NB4 (cell line): ENCODE measurements at regions not wholly inside any gene's neighbourhood (a gene's known extent, or its start where the extent isn't known, plus 50 kb on each side); places are given as distances from the start of the nearest gene placed in this dataset.

Experiments
- MYC ChIP-seq: IDR thresholded peaks from 2 replicates; pipeline ENCODE4 v1.6.1; 2011; ENCODE audit warnings: low read depth, low read length
- POLR2A ChIP-seq: IDR thresholded peaks from 2 replicates; pipeline ENCODE4 v1.6.1; 2011; ENCODE audit warnings: mild to moderate bottlenecking; ENCODE audit not compliant: insufficient read length; ENCODE audit errors: extremely low read depth
- TF ChIP-seq, protein P1 (sequence below): IDR thresholded peaks from one replicate; pipeline ENCODE4 v1.5.1; 2012; ENCODE audit warnings: low read depth, low read length
- TF ChIP-seq, protein P2 (sequence below): IDR thresholded peaks from 2 replicates; pipeline ENCODE4 v1.6.1; 2011; ENCODE audit warnings: low read depth, low read length

DNA sequence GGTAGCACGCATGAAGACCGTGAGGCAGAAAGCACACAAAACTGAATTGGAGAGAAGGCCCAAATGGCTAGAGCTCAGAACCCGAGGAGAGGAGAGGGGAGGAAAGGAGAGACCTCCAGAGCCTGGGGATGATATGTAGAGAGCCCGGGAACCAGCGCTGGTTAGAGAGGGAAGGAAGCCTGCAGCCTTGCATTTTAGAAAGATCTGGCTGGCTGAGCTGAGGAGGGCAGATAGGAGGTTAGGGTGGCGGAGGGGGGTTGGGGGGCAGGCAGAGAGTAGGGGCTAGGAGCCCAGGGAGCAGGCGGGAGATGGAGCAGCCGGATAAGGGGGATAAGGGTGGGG is 127.2 kb downstream of the C9orf50 start:
- TF ChIP-seq, protein P1, sequence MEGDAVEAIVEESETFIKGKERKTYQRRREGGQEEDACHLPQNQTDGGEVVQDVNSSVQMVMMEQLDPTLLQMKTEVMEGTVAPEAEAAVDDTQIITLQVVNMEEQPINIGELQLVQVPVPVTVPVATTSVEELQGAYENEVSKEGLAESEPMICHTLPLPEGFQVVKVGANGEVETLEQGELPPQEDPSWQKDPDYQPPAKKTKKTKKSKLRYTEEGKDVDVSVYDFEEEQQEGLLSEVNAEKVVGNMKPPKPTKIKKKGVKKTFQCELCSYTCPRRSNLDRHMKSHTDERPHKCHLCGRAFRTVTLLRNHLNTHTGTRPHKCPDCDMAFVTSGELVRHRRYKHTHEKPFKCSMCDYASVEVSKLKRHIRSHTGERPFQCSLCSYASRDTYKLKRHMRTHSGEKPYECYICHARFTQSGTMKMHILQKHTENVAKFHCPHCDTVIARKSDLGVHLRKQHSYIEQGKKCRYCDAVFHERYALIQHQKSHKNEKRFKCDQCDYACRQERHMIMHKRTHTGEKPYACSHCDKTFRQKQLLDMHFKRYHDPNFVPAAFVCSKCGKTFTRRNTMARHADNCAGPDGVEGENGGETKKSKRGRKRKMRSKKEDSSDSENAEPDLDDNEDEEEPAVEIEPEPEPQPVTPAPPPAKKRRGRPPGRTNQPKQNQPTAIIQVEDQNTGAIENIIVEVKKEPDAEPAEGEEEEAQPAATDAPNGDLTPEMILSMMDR, result no peak
- TF ChIP-seq, protein P2, sequence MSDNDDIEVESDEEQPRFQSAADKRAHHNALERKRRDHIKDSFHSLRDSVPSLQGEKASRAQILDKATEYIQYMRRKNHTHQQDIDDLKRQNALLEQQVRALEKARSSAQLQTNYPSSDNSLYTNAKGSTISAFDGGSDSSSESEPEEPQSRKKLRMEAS, result no peak
- TF ChIP-seq POLR2A (no peak), MYC (no peak)
